ENCODE measurements at regions not wholly inside any gene's neighbourhood (a gene's known extent, or its start where the extent isn't known, plus 50 kb on each side); places are given as distances from the start of the nearest gene placed in this dataset.

GRCh38 chr4:124915073-124915472 is 202.5 kb upstream of the ANKRD50 start:
- Mint-ChIP-seq H3K4me1 (ENCODE audit: low read depth, unreplicated experiment) (peaks cover 6% of the 10 kb centered on the region), H3K27me3 (ENCODE audit: unreplicated experiment) (no peaks in the 10 kb centered on the region), H3K9me3 (ENCODE audit: low read depth, unreplicated experiment) (peaks cover 3% of the 10 kb centered on the region), H3K4me3 (ENCODE audit: low read depth, unreplicated experiment) (no peak overlapping the region), H3K27ac (ENCODE audit: unreplicated experiment) (no peak overlapping the region), H3K36me3 (ENCODE audit: insufficient read depth, unreplicated experiment) (no peaks in the 10 kb centered on the region)
- intact Hi-C loops (cut with micrococcal nuclease; ENCODE audit: unreplicated experiment), result no loop called here
- BruUV-seq (replicated peaks), result no TSS peak
- no peak for DNase-seq
- CTCF ChIA-PET, result interaction anchor here (0.6 kb wide), 1 partner anchor 19 kb away, joined by 3 read pairs; no protein-coding TSS in a partner anchor
- no peak for TF ChIP-seq CTCF (IDR thresholded peaks at IDR 0.05; ENCODE audit: unreplicated experiment)

- Mint-ChIP-seq H3K27me3 (ENCODE audit: unreplicated experiment) (no peaks in the 10 kb centered on the region), H3K4me1 (ENCODE audit: low read depth, unreplicated experiment) (peaks cover 8% of the 10 kb centered on the region), H3K9me3 (ENCODE audit: low read depth, unreplicated experiment) (peaks cover 3% of the 10 kb centered on the region), H3K27ac (ENCODE audit: unreplicated experiment) (no peak overlapping the region), H3K4me3 (ENCODE audit: low read depth, unreplicated experiment) (no peak overlapping the region), H3K36me3 (ENCODE audit: insufficient read depth, unreplicated experiment) (no peaks in the 10 kb centered on the region)
- intact Hi-C loops (cut with micrococcal nuclease; ENCODE audit: unreplicated experiment), result no loop called here
- no TSS peak for BruUV-seq (replicated peaks)
- no peak for TF ChIP-seq CTCF (IDR thresholded peaks at IDR 0.05; ENCODE audit: unreplicated experiment)
- CTCF ChIA-PET, result interaction anchor here (0.5 kb wide), 1 partner anchor 73 kb away, joined by 5 read pairs; no protein-coding TSS in a partner anchor
- no peak for DNase-seq
These were observed 200.7 kb upstream of the ANKRD50 start for GRCh38 chr4:124913237-124913636.

GRCh38 chr4:124910327-124910726 is 197.8 kb upstream of the ANKRD50 start:
- no peaks in the 10 kb centered on the region for H3K36me3 Mint-ChIP-seq (ENCODE audit: insufficient read depth, unreplicated experiment)
- H3K9me3 Mint-ChIP-seq (ENCODE audit: low read depth, unreplicated experiment), result peaks cover 3% of the 10 kb centered on the region
- no peaks in the 10 kb centered on the region for H3K27me3 Mint-ChIP-seq (ENCODE audit: unreplicated experiment)
- no peak overlapping the region for H3K27ac Mint-ChIP-seq (ENCODE audit: unreplicated experiment)
- intact Hi-C loops (cut with micrococcal nuclease; ENCODE audit: unreplicated experiment), result no loop called here
- no peak for TF ChIP-seq CTCF (IDR thresholded peaks at IDR 0.05; ENCODE audit: unreplicated experiment)
- CTCF ChIA-PET, result no interaction called here
- no peak overlapping the region for H3K4me3 Mint-ChIP-seq (ENCODE audit: low read depth, unreplicated experiment)
- no peak for DNase-seq
- BruUV-seq (replicated peaks), result no TSS peak
- peaks cover 8% of the 10 kb centered on the region for H3K4me1 Mint-ChIP-seq (ENCODE audit: low read depth, unreplicated experiment)

GRCh38 chr4:124907881-124908280 is 195.3 kb upstream of the ANKRD50 start:
- intact Hi-C loops (cut with micrococcal nuclease; ENCODE audit: unreplicated experiment), result no loop called here
- no TSS peak for BruUV-seq (replicated peaks)
- Mint-ChIP-seq H3K27me3 (ENCODE audit: unreplicated experiment) (no peaks in the 10 kb centered on the region), H3K36me3 (ENCODE audit: insufficient read depth, unreplicated experiment) (no peaks in the 10 kb centered on the region), H3K27ac (ENCODE audit: unreplicated experiment) (no peak overlapping the region), H3K4me3 (ENCODE audit: low read depth, unreplicated experiment) (no peak overlapping the region), H3K9me3 (ENCODE audit: low read depth, unreplicated experiment) (peaks cover 3% of the 10 kb centered on the region), H3K4me1 (ENCODE audit: low read depth, unreplicated experiment) (peaks cover 8% of the 10 kb centered on the region)
- no peak for DNase-seq
- CTCF ChIA-PET, result no interaction called here
- TF ChIP-seq CTCF (IDR thresholded peaks at IDR 0.05; ENCODE audit: unreplicated experiment), result no peak

Measured in Calu3 (cell line).